ENCODE measurements at regions not wholly inside any gene's neighbourhood (a gene's known extent, or its start where the extent isn't known, plus 50 kb on each side); places are given as distances from the start of the nearest gene placed in this dataset.

DNA sequence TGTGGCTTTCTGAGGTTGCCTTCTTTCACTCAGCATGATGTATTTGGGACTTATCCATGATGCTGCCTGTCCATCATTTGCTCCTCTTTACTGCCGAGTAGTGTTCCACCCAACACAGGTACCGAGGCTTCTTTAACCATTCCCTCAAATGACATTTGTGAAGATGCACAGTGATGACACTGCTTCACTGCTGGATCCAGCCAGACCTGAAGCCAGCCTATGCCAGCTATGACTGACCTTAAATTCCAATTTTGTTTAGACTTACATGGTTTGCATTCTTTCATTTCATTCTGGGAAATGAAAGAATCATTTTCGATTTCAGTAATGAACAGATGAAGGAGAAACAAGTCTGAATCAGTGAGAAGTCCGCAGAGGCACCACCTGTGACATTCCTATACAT, 271.0 kb downstream of the AACS start:
- TF ChIP-seq GATA3 (IDR thresholded peaks at IDR 0.05; ENCODE audit: low read depth, low read length) (no peak), GATA2 (IDR thresholded peaks at IDR 0.05; ENCODE audit: low read depth, low read length) (no peak)

All from SH-SY5Y (cell line).